ENCODE measurements at regions not wholly inside any gene's neighbourhood (a gene's known extent, or its start where the extent isn't known, plus 50 kb on each side); places are given as distances from the start of the nearest gene placed in this dataset.

DNA sequence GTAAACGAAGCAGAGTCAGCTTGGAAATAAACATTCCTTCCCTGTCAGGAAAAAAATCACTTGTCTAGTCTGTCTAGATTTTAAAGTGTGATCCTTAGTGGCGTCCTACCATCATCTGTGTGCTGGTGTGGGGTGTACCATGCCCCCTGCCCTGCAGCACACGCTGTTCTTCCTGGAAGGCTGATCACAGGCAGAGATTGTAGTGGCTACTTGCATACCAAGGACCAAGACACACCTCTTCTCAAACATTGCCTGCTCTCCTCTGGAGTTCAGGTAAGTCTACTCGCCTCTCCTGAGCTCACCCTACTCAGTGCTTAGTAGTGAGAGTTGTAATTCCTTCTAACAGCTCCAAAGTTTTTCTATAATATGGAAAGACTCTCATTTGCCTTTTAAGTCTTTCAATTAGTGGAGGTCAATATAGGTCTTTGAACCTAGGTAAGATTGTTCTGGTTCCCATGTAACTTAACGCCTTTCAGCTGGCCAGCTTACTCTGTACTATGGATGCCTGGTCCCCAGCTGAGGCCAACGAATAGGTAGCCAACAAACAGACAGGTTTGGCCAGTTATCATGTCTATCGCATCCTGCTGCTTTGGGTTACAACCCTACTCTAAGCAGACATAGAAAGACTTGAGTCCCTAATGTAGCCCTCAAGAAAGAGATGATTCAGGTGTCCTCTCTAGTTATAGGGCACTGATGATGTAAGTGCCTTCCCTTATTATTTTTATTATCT lies 55.4 kb downstream of the XCL1 start:
- DNase-seq = no peak

DNA sequence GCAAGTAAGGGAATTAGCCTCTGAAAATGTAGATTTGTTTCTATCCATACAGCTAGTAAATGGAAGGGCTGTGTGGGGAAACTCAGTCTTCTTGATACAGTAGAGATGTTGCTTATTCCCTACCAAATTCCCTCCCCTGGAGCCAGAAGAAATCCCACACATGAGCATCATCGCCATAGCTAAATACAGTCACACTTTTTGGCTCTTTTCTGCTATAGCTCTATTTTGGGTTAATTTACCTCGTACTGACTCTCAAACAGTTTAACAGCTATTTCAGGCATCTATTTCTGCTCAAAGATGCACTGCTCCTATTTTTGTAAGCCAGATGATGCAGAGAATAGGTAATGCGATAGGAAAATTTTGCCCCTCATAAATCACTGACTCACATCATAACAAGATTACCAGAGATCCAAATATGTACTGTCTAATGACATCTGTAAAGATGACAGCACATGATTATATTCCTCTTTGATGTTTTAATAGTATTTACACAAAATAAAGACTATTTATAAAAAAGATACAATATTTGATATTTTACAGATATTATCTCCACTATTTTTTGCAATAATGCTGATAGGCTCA lies 58.6 kb downstream of the XCL1 start:
- DNase-seq = no peak

DNA sequence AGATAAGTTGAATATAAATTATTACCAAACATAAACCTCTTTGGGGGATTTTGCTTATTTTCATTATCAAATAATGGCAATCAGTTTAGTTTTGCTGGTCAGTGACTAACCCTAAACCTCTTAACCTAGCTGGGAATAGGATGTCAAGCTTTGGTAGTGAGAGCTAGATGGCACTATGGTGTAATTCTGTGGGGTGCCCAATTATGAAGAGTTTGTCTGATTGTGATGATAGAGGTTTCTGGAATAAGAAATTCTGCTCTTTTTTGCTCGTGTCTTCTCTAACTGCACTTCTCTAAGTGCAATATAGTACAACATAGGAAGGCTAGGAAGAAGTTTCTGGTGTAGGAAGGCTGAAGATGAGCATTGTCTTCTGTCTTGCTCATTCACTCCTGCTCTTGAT lies 59.8 kb downstream of the XCL1 start:
- DNase-seq = no peak

DNA sequence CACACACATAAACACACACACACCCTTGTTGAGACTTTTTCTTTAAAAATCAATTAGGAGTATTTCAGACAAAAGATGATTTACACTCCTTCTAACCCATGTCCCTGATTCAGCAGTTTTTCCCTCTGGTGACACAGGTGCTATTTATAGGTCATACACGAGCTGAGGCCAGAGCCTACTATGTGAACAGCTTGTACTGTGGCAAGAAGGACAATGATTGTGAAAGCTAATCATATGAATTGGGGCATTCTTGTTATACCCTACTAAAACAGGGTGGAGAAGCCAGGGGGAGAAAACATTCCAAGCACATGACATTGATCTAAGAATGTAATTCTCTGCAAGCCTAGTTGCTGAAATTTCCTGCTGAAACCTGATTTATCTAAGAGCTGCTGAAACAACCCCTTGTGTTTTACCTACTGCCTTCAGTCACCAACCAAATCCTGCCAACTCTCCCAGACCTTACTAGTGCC lies 60.3 kb downstream of the XCL1 start:
- DNase-seq = no peak

DNA sequence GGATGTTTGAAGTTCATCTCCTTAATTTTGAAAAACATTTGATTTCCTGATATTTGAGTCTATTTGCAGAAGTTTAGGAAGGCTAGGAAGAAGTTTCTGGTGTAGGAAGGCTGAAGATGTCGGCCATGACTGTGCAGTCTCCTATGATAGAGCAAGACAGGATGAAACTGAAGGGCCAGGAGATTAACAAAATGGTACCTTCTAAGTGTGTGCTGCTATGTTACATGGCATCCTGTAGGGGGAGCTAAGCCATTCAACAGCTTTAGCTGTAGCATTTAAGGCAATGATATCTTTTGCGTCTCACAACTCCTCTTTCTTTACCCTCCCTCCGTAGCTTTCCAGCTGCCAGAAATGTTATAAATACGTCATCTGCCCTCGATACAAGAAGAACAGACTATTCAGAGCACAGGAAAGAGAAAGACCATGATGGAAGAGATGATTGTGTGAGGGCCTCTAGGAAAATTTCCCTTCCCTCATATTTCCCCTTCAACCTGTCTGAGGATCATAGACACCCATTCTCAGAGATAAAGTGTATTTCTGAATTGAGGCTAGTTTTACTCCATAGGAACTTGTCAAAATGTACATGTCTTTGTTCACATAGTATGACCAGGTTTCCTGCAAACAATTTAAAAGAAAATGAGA lies 61.1 kb downstream of the XCL1 start:
- DNase-seq = peak; percentile 47

DNA sequence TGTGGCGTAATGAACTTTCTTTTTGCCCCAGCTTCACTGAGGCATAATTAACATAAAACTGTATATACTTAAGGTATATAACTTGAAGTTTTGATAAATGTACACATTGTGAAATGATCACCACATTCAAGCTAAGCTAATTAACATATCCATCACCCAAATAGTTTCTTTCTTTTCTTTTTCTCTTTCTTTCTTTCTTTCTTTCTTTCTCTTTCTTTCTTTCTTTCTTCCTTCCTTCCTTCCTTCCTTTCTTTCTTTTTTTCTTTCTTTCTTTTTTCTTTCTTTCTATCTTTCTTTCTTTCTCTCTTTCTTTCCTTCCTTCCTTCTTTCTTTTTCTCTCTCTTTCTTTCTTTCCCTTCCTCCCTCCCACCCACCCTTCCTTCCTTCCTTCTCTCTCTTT lies 62.5 kb downstream of the XCL1 start:
- no peak for DNase-seq

DNA sequence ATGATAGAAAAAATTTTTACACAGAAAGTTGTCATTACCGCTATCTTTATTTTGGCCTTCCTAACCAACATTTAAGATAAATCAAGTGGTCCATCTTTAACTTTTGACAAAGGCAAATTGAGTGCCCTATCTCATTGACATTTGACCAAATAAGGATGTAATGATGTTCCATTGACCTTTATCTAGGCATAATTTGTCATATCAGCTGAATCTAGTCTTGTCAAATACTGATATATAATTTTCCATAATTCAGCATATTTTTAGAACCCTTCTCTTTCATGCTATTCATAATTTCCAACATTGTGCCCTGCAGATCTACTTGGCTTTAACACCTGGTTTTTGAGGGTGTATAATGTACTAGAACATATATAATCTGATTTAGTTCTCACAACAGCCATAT lies 63.8 kb downstream of the XCL1 start:
- no peak for DNase-seq

DNA sequence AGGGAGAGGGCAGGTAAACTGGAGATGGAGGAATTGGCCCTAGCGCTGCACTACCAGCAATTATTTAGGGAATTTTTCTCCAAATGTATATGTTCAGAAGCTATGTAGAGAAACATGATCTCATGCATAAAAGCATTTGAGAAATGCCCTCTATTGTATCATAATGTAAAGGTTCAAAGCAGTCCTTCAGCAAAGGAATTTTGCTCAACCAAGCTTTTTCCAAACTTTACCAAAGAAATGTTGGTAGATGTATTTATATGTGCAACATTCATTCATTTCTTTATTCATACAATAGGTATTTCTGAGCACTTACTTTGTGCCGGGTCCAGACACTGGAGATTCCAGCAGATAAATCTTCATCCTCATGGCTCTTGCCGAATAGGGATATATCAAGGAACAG lies 64.4 kb downstream of the XCL1 start:
- DNase-seq = no peak

DNA sequence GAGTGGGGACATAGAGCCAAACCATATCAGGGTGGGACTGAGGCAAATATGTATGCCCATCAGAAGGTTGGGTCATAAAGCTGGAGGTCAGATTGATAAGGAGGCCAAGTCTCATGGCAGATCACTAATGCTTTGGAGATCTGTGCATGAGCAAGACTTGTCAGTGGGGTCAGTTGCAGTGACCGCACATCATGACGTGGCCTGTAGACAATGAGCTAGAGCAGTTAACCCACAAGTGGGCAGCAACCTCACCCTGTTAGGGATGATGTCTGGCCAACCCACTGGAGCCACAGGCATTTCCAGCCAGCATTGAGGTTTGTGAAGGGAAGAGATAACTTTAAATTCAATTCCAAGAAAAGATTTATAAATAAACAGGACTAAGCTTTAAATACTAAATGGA lies 66.7 kb downstream of the XCL1 start:
- DNase-seq = no peak

Measured in NCI-H1105 (cell line).